SK-N-SH (cell line): ENCODE measurements at regions not wholly inside any gene's neighbourhood (a gene's known extent, or its start where the extent isn't known, plus 50 kb on each side); places are given as distances from the start of the nearest gene placed in this dataset.

Experiments
- CTCF ChIA-PET: fragments of 300-600, 350-600 bp; formaldehyde crosslinking; extraction: SDS; loops from one replicate; lab custom pipeline; 2021; lab: Yijun Ruan, JAX
- POLR2A ChIA-PET: fragments of 350-600 bp; sonication (Branson Sonifier 250); formaldehyde crosslinking; extraction: SDS; loops from one replicate; lab custom pipeline; 2020; ENCODE audit warnings: antibody characterized with exemption, inconsistent platforms; lab: Yijun Ruan, JAX
- DNase-seq: peaks from one replicate; pipeline ENCODE4 v3.0.0; 2012
- H2AFZ ChIP-seq: fragments of 200-600 bp; sonication (generic); 2 replicates; pipeline ENCODE4 v1.8.1; 2016; ENCODE audit warnings: antibody characterized with exemption, mild to moderate bottlenecking, low read depth
- H3F3A ChIP-seq: fragments of 200-600 bp; sonication (generic); replicated peaks from 2 replicates; pipeline ENCODE3; 2016; ENCODE audit warnings: antibody characterized with exemption, mild to moderate bottlenecking; ENCODE audit not compliant: insufficient read depth
- H3K27ac ChIP-seq, 2 experiments: fragments of 200-500 bp in 1 of 2; fragments of 200-600 bp in 1 of 2; sonication (Bioruptor generic) in 1 of 2; sonication (generic), shearing (Covaris generic) in 1 of 2; 2 replicates each; pipeline versions ENCODE4 v1.5.1 to v1.6.1; 2014 to 2016; ENCODE audit warnings: low read depth in 2 of 2, inconsistent platforms in 1 of 2, low read length in 1 of 2, mild to moderate bottlenecking in 1 of 2, mixed read lengths in 1 of 2
- H3K27me3 ChIP-seq: fragments of 200-600 bp; sonication (generic), shearing (Covaris generic); 2 replicates; pipeline ENCODE4 v1.6.1; 2016; ENCODE audit warnings: mixed run types; ENCODE audit not compliant: insufficient read depth
- H3K36me3 ChIP-seq, 2 experiments: fragments of 200-500 bp in 1 of 2; fragments of 200-600 bp in 1 of 2; sonication (Bioruptor generic) in 1 of 2; sonication (generic) in 1 of 2; replicated peaks in 1 of 2; 2 replicates each; pipeline versions ENCODE3 to v1.5.1; 2014 to 2016; ENCODE audit warnings: low read length in 1 of 2, mild to moderate bottlenecking in 1 of 2; ENCODE audit not compliant: insufficient read depth in 2 of 2, control insufficient read depth in 1 of 2
- H3K4me1 ChIP-seq, 2 experiments: fragments of 200-500 bp in 1 of 2; fragments of 200-600 bp in 1 of 2; sonication (Bioruptor generic) in 1 of 2; sonication (generic), shearing (Covaris generic) in 1 of 2; 2 replicates each; pipeline versions ENCODE4 v1.5.1 to v1.6.1; 2014 to 2016; ENCODE audit warnings: low read depth in 1 of 2, low read length in 1 of 2, mixed run types in 1 of 2; ENCODE audit not compliant: insufficient read depth in 2 of 2, control insufficient read depth in 1 of 2
- H3K4me2 ChIP-seq: fragments of 200-600 bp; sonication (generic), shearing (Covaris generic); 2 replicates; pipeline ENCODE4 v1.6.1; 2017; ENCODE audit warnings: mixed run types
- H3K4me3 ChIP-seq, 2 experiments: fragments of 200-500 bp in 1 of 2; fragments of 200-600 bp in 1 of 2; sonication (Bioruptor generic) in 1 of 2; sonication (generic), shearing (Covaris generic) in 1 of 2; 2 replicates each; pipeline versions ENCODE4 v1.5.1 to v1.8.1; 2014 to 2016; ENCODE audit warnings: low read depth in 2 of 2, inconsistent platforms in 1 of 2, low read length in 1 of 2, mild to moderate bottlenecking in 1 of 2, mixed read lengths in 1 of 2, moderate library complexity in 1 of 2
- H3K79me2 ChIP-seq: fragments of 200-600 bp; sonication (generic); 2 replicates; pipeline ENCODE4 v1.8.1; 2017; ENCODE audit warnings: mild to moderate bottlenecking; ENCODE audit not compliant: insufficient read depth
- H3K9ac ChIP-seq: fragments of 200-600 bp; sonication (generic); 2 replicates; pipeline ENCODE4 v1.6.1; 2017; ENCODE audit warnings: mixed run types
- H3K9me2 ChIP-seq: fragments of 200-600 bp; sonication (generic); 2 replicates; pipeline ENCODE4 v1.6.1; 2017; ENCODE audit warnings: mixed run types
- H3K9me3 ChIP-seq: fragments of 200-600 bp; sonication (generic); 2 replicates; pipeline ENCODE4 v1.6.1; 2017; ENCODE audit warnings: mixed run types, mild to moderate bottlenecking, moderate library complexity
- H4K20me1 ChIP-seq: fragments of 200-600 bp; sonication (generic); 2 replicates; pipeline ENCODE4 v1.6.1; 2017; ENCODE audit warnings: mild to moderate bottlenecking, mixed run types; ENCODE audit not compliant: insufficient read depth
- ELF1 ChIP-seq: IDR thresholded peaks from 2 replicates; pipeline ENCODE4 v1.4.0; 2012
- FOXJ3 ChIP-seq: sonication (generic); formaldehyde crosslinking; IDR thresholded peaks from 2 replicates; pipeline ENCODE4 v1.5.1; 2020; ENCODE audit warnings: mild to moderate bottlenecking, missing genetic modification reagents
- FOXM1 ChIP-seq: IDR thresholded peaks from 2 replicates; pipeline ENCODE4 v1.4.0; 2012; ENCODE audit warnings: low read depth, mild to moderate bottlenecking
- GABPA ChIP-seq: IDR thresholded peaks from 2 replicates; pipeline ENCODE4 v1.4.0; 2012; ENCODE audit warnings: low read depth, mild to moderate bottlenecking
- GATA2 ChIP-seq: sonication (generic); formaldehyde crosslinking; IDR thresholded peaks from 2 replicates; pipeline ENCODE4 v1.5.0; 2020; ENCODE audit warnings: mild to moderate bottlenecking, missing genetic modification reagents
- JUND ChIP-seq: IDR thresholded peaks from 2 replicates; pipeline ENCODE4 v1.4.0; 2012
- MXI1 ChIP-seq: IDR thresholded peaks from 2 replicates; pipeline ENCODE4 v1.6.1; 2012; ENCODE audit warnings: mild to moderate bottlenecking, low read depth, low read length, improper control_type of control experiment
- NFIC ChIP-seq: IDR thresholded peaks from 2 replicates; pipeline ENCODE4 v1.4.0; 2012; ENCODE audit warnings: borderline replicate concordance
- RAD21 ChIP-seq: IDR thresholded peaks from 2 replicates; pipeline ENCODE4 v1.6.1; 2012; ENCODE audit warnings: mild to moderate bottlenecking, low read length
- RCOR1 ChIP-seq: fragments of 150-350 bp; IDR thresholded peaks from 2 replicates; pipeline ENCODE4 v1.6.1; 2017; ENCODE audit warnings: antibody characterized with exemption, low read length
- RFX5 ChIP-seq: IDR thresholded peaks from 2 replicates; pipeline ENCODE4 v1.6.1; 2012; ENCODE audit warnings: mild to moderate bottlenecking, improper control_type of control experiment, low read length
- RXRA ChIP-seq: IDR thresholded peaks from 2 replicates; pipeline ENCODE4 v1.4.0; 2012; ENCODE audit warnings: low read depth, mild to moderate bottlenecking, borderline replicate concordance
- SIN3A ChIP-seq: IDR thresholded peaks from 2 replicates; pipeline ENCODE4 v1.6.1; 2012; ENCODE audit warnings: low read depth, mild to moderate bottlenecking, low read length, moderate library complexity, borderline replicate concordance
- SMC3 ChIP-seq: IDR thresholded peaks from 2 replicates; pipeline ENCODE4 v1.6.1; 2012; ENCODE audit warnings: low read depth, low read length, improper control_type of control experiment
- TCF12 ChIP-seq: IDR thresholded peaks from 2 replicates; pipeline ENCODE4 v1.4.0; 2012
- WGBS: methylation state at CpG from one replicate; pipeline ENCODE4 v1.1.6; 2017; ENCODE audit warnings: low lambda C conversion rate; 5-methylcytosine and 5-hydroxymethylcytosine counted together
- TF ChIP-seq, protein P1 (sequence below): fragments of 150-350 bp; IDR thresholded peaks from 2 replicates; pipeline ENCODE4 v1.6.1; 2016; ENCODE audit warnings: mild to moderate bottlenecking, low read depth, low read length
- TF ChIP-seq, protein P2 (sequence below): IDR thresholded peaks from 2 replicates; pipeline ENCODE4 v1.4.0; 2012; ENCODE audit warnings: low read depth, borderline replicate concordance
- TF ChIP-seq, protein P3 (sequence below): fragments of 150-350 bp; IDR thresholded peaks from 2 replicates; pipeline ENCODE4 v1.6.1; 2017; ENCODE audit warnings: antibody characterized with exemption, low read length, low read depth, borderline replicate concordance
- TF ChIP-seq, protein P4 (sequence below): IDR thresholded peaks from 2 replicates; pipeline ENCODE4 v1.4.0; 2012; ENCODE audit warnings: low read depth, borderline replicate concordance

DNA sequence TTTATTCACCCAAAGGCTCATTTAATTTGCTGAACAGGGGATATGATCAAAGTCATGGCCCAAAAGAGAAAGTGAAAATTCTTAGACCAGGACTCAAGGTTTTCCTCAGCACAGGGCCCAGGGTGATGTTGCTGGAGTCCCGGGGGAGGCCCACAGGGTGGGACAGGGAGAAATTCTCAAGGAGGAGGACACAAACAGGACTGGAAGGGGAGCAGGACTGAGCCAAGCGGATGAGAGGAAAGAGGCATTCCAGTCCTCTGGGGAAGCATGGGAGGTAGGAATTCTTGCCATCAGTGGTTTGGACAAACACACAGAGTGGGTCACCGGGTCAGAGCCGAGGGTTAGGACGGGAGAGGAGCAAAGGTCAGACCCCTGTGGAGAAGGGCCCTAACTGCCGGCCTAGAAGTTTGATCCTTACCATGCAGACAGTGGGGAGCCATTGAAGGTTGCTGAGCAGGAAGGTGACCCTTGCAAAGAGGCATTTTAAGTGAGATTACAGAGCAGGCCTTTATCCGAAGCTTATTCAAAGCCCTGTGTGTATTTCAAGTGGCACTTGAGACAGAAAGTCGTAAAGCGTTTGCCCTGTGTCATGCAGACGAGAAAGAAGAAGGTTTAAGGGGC is 68.4 kb upstream of the PTGR2 start:
- peaks cover 92% of the 10 kb centered on the region for H3K79me2 ChIP-seq
- TF ChIP-seq, protein P1, sequence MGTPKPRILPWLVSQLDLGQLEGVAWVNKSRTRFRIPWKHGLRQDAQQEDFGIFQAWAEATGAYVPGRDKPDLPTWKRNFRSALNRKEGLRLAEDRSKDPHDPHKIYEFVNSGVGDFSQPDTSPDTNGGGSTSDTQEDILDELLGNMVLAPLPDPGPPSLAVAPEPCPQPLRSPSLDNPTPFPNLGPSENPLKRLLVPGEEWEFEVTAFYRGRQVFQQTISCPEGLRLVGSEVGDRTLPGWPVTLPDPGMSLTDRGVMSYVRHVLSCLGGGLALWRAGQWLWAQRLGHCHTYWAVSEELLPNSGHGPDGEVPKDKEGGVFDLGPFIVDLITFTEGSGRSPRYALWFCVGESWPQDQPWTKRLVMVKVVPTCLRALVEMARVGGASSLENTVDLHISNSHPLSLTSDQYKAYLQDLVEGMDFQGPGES = no peak
- TF ChIP-seq TCF12 = no peak
- TF ChIP-seq FOXJ3 = no peak
- TF ChIP-seq GABPA = no peak
- TF ChIP-seq MXI1 = no peak
- TF ChIP-seq, protein P2, sequence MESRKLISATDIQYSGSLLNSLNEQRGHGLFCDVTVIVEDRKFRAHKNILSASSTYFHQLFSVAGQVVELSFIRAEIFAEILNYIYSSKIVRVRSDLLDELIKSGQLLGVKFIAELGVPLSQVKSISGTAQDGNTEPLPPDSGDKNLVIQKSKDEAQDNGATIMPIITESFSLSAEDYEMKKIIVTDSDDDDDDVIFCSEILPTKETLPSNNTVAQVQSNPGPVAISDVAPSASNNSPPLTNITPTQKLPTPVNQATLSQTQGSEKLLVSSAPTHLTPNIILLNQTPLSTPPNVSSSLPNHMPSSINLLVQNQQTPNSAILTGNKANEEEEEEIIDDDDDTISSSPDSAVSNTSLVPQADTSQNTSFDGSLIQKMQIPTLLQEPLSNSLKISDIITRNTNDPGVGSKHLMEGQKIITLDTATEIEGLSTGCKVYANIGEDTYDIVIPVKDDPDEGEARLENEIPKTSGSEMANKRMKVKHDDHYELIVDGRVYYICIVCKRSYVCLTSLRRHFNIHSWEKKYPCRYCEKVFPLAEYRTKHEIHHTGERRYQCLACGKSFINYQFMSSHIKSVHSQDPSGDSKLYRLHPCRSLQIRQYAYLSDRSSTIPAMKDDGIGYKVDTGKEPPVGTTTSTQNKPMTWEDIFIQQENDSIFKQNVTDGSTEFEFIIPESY = no peak
- no peak for TF ChIP-seq GATA2 (CRISPR knock-in tag)
- no peak for TF ChIP-seq RXRA
- no peak for TF ChIP-seq SIN3A
- TF ChIP-seq JUND = no peak
- TF ChIP-seq ELF1 = no peak
- no peak for TF ChIP-seq RFX5
- TF ChIP-seq FOXM1 = no peak
- TF ChIP-seq RCOR1 = no peak
- TF ChIP-seq, protein P3, sequence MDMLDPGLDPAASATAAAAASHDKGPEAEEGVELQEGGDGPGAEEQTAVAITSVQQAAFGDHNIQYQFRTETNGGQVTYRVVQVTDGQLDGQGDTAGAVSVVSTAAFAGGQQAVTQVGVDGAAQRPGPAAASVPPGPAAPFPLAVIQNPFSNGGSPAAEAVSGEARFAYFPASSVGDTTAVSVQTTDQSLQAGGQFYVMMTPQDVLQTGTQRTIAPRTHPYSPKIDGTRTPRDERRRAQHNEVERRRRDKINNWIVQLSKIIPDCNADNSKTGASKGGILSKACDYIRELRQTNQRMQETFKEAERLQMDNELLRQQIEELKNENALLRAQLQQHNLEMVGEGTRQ = no peak
- TF ChIP-seq SMC3 = no peak
- TF ChIP-seq, protein P4, sequence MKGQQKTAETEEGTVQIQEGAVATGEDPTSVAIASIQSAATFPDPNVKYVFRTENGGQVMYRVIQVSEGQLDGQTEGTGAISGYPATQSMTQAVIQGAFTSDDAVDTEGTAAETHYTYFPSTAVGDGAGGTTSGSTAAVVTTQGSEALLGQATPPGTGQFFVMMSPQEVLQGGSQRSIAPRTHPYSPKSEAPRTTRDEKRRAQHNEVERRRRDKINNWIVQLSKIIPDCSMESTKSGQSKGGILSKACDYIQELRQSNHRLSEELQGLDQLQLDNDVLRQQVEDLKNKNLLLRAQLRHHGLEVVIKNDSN = no peak
- TF ChIP-seq RAD21 = no peak
- no peak for TF ChIP-seq NFIC
- H3K4me3 ChIP-seq = no peak overlapping the region
- ChIA-PET POLR2A (no interaction called here), CTCF (interaction anchor here (3.7 kb wide), 1 partner anchor 12 kb away, joined by 18 read pairs; no protein-coding TSS in a partner anchor)
- H4K20me1 ChIP-seq = peaks cover 3% of the 10 kb centered on the region; the same call in 1 of the 2 replicates
- H3K9ac ChIP-seq = no peak overlapping the region
- WGBS = 92% methylated on average over 10 of the region's 10 CpGs
- no peaks in the 10 kb centered on the region for H3K27me3 ChIP-seq
- DNase-seq = no peak
- H3K36me3 ChIP-seq = no peaks in the 10 kb centered on the region
- no peak overlapping the region for H2AFZ ChIP-seq
- H3K4me2 ChIP-seq = no peak overlapping the region
- peaks cover 20 to 31% of the 10 kb centered on the region in 2 experiments for H3K4me1 ChIP-seq
- H3F3A ChIP-seq = peaks cover 15% of the 10 kb centered on the region
- no peaks in the 10 kb centered on the region for H3K9me2 ChIP-seq
- no peak overlapping the region for H3K27ac ChIP-seq
- no peaks in the 10 kb centered on the region for H3K9me3 ChIP-seq
